ENCODE measurements at regions not wholly inside any gene's neighbourhood (a gene's known extent, or its start where the extent isn't known, plus 50 kb on each side); places are given as distances from the start of the nearest gene placed in this dataset.

DNA sequence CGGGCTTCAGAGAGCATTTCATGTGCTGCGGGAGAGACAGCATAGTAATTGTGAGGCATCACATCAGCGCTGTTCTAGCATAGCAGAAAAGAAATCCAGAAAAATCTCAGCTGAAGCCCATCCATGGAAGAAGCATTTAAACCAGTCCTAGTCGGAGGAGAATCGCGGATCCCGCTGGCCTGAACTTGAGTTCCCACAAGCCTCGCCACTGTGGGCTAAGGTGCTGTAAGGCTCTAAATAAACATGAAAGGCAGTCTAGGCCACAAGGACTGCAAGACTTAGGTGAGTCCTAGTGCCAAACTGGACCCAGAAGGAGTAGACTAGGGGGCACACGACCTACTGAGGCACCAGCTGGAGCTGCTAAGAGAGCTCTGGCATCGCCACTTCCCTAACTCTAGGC is 1225.3 kb upstream of the CHAC2 start:
- Histone ChIP-seq H2AFZ (ENCODE audit: low read depth, low read length, severe bottlenecking) (no peak overlapping the region), H3K9me3 (ENCODE audit: insufficient read depth, low read length) (no peaks in the 10 kb centered on the region), H4K20me1 (ENCODE audit: low read depth, low read length) (no peaks in the 10 kb centered on the region), H3K4me2 (ENCODE audit: low read depth, low read length, poor library complexity, severe bottlenecking) (no peak overlapping the region), H3F3A (ENCODE audit: insufficient read depth) (no peaks in the 10 kb centered on the region), H3K36me3 (ENCODE audit: low read length) (no peaks in the 10 kb centered on the region), H3K9ac (ENCODE audit: low read length) (no peak overlapping the region), H3K79me2 (ENCODE audit: insufficient read depth, low read length) (no peaks in the 10 kb centered on the region), H3K27me3 (ENCODE audit: low read length) (no peaks in the 10 kb centered on the region), H3K9me2 (replicated peaks; ENCODE audit: insufficient read depth, low read length) (no peaks in the 10 kb centered on the region), H3K4me3 (ENCODE audit: insufficient read depth, low read length, poor library complexity, severe bottlenecking) (no peak overlapping the region), H3K27ac (ENCODE audit: low read depth, low read length) (no peak overlapping the region)
- TF ChIP-seq CTCF (IDR thresholded peaks at IDR 0.05; ENCODE audit: insufficient read depth, low read length, poor library complexity, severe bottlenecking) (no peak), EZH2phosphoT487 (conservative IDR thresholded peaks at IDR 0.05; ENCODE audit: low read length) (no peak)

DNA sequence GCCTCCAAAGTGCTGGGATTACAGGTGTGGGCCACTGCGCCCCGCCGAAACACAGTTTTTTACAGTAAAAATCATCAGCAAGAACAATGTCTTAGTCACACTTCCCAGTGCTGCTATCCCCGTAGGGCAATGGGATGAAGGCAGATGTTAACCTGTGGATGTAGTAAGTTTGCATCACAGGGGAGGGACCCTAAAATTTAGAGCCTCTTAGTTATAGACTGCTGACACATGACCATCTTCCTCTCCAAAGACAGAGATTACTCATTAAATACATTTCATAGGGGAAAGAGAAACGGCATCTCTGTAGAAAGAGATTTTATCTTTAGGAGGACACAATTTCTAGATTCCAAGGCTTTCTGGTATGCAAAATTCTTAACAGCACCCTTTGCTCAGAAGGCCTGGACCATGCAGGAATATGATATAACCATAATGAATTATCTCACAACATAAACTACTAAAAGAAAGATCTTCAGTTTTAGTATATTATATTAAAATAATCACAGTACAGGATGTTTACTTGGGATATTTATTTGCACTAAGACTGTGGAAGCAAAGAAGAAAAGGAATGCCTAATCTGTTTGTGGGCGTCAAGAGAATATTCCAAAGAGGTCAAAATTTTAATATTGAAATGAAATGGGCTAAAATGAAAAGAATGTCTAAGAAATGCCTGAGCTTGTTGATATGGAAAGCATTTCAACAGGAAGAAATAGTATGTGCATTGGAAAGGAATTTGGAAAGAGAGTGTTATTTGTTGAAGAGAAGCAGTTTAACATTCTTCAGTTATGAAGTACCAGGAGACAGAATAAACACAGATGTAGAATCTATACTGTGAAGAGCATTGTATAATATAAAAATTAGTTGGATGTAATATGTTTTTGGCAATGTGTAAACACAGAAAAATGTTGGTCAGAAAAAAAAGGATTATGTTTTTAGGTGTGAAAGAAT is 1228.3 kb upstream of the CHAC2 start:
- Histone ChIP-seq H3K79me2 (ENCODE audit: insufficient read depth, low read length) (no peaks in the 10 kb centered on the region), H3K36me3 (ENCODE audit: low read length) (no peaks in the 10 kb centered on the region), H3K4me2 (ENCODE audit: low read depth, low read length, poor library complexity, severe bottlenecking) (no peak overlapping the region), H3K9ac (ENCODE audit: low read length) (no peak overlapping the region), H4K20me1 (ENCODE audit: low read depth, low read length) (no peaks in the 10 kb centered on the region), H3K27me3 (ENCODE audit: low read length) (no peaks in the 10 kb centered on the region), H3F3A (ENCODE audit: insufficient read depth) (no peaks in the 10 kb centered on the region), H3K27ac (ENCODE audit: low read depth, low read length) (no peak overlapping the region), H3K9me3 (ENCODE audit: insufficient read depth, low read length) (no peaks in the 10 kb centered on the region), H3K9me2 (replicated peaks; ENCODE audit: insufficient read depth, low read length) (no peaks in the 10 kb centered on the region), H3K4me3 (ENCODE audit: insufficient read depth, low read length, poor library complexity, severe bottlenecking) (no peak overlapping the region), H2AFZ (ENCODE audit: low read depth, low read length, severe bottlenecking) (no peak overlapping the region)
- TF ChIP-seq EZH2phosphoT487 (conservative IDR thresholded peaks at IDR 0.05; ENCODE audit: low read length), result no peak
- no peak for TF ChIP-seq CTCF (IDR thresholded peaks at IDR 0.05; ENCODE audit: insufficient read depth, low read length, poor library complexity, severe bottlenecking)

- Histone ChIP-seq H2AFZ (ENCODE audit: low read depth, low read length, severe bottlenecking) (no peak overlapping the region), H3K9ac (ENCODE audit: low read length) (no peak overlapping the region), H4K20me1 (ENCODE audit: low read depth, low read length) (no peaks in the 10 kb centered on the region), H3K9me2 (replicated peaks; ENCODE audit: insufficient read depth, low read length) (no peaks in the 10 kb centered on the region), H3F3A (ENCODE audit: insufficient read depth) (no peaks in the 10 kb centered on the region), H3K4me3 (ENCODE audit: insufficient read depth, low read length, poor library complexity, severe bottlenecking) (no peak overlapping the region), H3K9me3 (ENCODE audit: insufficient read depth, low read length) (no peaks in the 10 kb centered on the region), H3K36me3 (ENCODE audit: low read length) (no peaks in the 10 kb centered on the region), H3K27me3 (ENCODE audit: low read length) (no peaks in the 10 kb centered on the region), H3K4me2 (ENCODE audit: low read depth, low read length, poor library complexity, severe bottlenecking) (no peak overlapping the region), H3K79me2 (ENCODE audit: insufficient read depth, low read length) (no peaks in the 10 kb centered on the region), H3K27ac (ENCODE audit: low read depth, low read length) (no peak overlapping the region)
- TF ChIP-seq EZH2phosphoT487 (conservative IDR thresholded peaks at IDR 0.05; ENCODE audit: low read length), result no peak
- no peak for TF ChIP-seq CTCF (IDR thresholded peaks at IDR 0.05; ENCODE audit: insufficient read depth, low read length, poor library complexity, severe bottlenecking)
Measured at GRCh38 chr2:52537588-52537987, 1230.0 kb upstream of the CHAC2 start.

Data from SU-DHL-6 (cell line).